HG03460 (cell line): ENCODE measurements at regions not wholly inside any gene's neighbourhood (a gene's known extent, or its start where the extent isn't known, plus 50 kb on each side); places are given as distances from the start of the nearest gene placed in this dataset.

Experiments
- ATAC-seq: cut with Tn5 transposase; IDR thresholded peaks from one replicate; pipeline ENCODE4 v1.9.1; 2021; ENCODE audit not compliant: unreplicated experiment

DNA sequence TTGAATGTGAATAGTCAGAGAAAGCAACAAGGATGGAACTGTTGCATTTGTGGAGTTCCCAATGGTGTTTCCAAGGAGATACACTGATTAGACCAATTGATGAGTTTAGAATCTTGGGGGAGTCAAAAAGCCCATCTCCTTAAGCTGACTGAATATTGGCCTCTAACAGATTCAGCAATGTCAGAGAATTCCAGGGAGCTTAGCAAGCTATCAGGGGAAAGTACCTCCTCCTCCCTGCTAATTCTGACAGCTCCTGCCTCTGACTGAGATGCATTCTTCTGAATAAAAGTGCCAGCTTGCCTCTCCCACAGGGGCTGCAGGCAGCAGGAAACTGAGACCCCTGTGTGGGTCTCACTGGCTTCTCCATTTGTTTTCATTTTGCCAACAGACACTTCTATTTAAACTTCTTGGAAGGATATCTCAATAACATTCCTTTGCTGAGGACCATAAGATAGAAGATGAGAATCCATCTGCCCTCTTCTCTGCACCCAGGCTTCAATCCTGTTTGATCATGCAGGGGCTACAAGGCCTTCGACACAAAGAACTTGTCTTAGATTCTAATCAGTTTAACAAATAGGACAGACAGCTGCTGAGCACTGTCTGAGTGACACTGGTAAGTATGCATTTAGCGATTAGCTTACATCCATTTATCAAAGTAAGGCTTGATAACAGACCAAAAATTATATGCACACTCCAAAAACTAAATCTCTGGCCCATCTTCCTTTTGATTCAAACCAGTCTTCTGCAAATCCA, 1080.8 kb downstream of the TUSC7 start:
- no peak for ATAC-seq

DNA sequence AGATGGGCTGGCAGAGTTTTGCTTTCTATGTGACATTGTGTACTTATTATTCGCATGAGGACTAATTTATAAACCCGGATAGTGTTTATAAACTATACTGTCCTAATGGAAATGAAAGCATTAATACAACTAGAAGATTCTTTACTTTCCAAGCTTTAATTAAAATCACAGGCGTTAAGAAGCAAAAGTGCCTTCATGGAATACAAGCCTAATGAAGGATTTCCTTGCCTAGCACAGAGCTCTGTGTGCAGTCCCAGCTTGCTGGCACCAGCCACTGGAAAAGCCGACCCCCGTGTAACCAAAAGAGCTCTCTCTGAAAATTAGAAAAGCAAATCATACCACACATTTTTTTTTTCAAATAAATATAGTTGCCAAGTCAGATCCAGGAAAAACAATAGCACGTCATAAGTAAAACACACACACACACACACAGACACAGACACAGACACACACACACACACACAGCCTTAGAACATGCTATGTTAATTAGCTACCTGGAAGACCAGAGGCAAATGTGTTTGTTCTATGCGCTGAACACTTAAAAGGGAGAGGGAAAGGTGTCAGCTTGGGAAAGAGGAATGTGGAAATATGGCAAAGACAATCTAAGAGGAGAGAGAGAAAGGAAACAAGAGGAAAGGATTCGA, 1084.2 kb downstream of the TUSC7 start:
- no peak for ATAC-seq

DNA sequence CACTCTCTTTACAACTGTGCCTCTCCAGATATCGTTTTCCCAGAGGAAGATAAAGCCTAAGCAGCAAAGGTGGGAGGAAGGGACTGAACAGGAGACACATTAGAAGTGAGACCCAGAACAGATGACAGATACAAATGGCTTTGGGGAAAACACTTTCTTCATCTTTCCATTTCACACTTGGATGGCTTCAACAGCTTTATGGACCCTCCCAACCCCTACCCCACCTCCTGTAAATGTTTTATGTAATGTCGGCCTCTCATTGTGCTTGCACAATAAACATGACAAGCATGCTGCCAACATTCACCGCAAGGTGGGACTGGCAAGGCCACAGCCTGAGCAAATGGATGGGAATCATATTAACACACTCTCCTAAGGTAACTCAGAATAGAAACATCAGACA, 1088.6 kb downstream of the TUSC7 start:
- ATAC-seq = no peak

DNA sequence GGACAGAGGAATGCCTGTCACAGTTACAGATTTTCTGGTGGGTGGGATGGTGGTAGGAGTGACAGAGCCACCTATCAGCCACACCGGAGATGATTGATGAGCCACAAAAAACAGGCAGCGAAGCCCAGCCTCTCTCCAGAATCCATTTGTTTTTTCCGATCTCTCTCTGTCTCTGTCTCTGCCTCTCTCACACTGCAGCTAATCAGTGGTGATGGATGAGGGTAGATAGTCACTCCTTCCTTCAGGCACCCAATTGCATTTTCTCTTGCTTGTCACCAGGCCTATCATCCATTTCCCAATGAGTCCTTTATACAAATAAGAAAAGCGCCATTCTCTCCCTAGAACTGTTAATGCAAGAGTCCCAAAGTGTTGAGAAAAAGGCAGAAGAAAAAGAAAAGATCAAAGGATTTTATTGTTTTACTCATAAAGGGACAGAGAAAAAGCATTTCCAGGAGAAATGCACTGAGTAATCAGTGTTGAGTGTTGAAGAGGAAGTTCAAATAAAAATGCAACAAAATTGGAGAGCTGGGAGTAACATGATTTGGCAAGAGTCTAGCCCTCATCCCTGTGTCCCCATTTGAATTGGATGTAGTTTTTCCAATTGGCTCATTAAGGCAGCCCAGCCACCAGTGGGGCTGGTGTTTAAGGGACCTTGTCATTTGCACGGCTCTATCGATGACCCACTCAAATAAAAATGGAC, 1089.3 kb downstream of the TUSC7 start:
- ATAC-seq = no peak

DNA sequence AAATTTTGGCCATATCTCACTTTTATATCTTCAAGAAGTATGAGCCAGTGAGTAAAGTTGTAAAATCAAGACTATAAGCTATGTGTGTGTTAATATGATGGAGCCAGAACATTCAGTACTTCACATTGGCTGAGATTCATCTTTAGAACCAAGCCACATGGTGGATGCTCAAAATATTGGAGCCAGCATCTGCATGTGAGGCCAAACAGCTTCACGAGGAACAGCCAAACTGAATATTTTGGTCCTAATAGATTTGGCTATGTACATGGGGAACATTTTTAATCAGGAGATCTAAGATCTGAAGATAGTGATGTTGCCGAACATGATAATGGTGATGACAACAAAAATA, 1089.8 kb downstream of the TUSC7 start:
- ATAC-seq = no peak

DNA sequence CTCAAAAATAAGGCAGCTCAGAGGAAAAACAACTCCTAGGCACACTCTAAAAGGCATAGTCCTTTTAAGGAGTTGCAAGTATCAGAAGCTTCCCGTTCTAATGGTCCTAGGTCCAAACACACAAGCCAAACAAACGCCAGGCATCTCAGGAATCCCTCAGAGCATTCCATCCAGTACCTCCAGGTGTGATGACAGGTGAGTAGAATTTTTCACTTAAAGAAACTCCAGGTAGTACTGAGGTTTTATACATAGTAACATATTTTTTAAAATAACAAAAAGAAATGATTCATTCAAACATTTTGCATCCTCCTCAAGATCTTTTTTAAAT, 1092.3 kb downstream of the TUSC7 start:
- no peak for ATAC-seq

DNA sequence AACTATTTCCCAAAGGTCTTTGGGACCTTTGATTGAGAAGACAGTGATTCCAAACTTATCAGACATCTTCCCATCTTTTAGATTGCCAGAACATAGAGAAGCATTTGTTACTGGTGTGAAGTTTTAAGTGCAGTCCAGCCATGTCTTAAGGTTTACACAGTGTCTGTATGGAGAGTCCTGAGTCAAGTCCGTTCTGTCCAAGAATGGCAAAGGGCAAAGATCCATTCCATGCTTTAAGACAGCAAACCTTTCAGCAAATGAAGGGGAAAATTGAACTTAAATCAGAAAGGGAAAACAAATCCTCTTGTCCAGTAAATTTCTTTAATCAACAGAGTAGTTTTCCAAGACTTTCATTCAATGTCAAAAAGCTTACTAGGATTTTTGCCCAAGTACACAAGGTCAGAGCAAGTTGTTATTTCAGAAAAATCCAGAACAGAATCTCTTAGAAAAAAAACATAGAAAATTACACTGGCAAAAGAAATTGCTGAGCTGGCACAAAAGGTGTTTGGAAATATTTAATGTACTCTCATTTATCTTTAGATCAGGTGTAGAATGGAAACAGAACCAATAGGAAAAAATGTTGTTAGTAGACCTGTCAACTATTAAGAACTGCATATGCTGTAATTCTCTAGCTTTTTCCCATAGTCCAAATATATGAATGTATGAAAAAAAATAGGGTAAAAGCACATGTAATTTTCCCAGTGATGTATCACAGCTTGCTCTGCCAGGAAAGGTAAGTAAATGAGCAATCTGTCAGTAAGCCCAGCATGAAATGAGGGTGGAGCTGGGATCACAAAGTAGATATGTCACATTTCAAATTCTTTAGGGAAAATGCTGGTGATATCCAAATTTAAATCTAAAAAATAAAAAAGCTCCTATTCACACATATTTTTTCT, 1099.9 kb downstream of the TUSC7 start:
- no peak for ATAC-seq

DNA sequence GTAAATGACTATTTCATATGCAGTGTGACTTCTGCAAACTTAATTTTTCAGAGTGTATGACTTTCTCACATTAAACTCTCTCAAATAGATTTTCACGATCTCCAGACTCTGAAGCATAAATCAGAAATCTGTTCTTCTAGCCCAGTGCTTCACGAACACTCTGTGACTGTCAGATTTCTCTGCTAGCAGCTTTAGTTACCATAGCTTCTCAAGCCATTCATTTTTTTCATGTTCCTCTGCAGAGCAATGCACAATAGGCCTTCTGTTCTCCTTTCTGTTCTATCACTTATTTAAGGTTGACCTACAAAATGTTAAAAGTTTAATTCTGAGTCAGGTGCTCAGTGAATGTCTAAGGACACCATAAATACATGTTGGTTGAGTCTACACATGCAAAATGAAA, 1102.2 kb downstream of the TUSC7 start:
- ATAC-seq = no peak

DNA sequence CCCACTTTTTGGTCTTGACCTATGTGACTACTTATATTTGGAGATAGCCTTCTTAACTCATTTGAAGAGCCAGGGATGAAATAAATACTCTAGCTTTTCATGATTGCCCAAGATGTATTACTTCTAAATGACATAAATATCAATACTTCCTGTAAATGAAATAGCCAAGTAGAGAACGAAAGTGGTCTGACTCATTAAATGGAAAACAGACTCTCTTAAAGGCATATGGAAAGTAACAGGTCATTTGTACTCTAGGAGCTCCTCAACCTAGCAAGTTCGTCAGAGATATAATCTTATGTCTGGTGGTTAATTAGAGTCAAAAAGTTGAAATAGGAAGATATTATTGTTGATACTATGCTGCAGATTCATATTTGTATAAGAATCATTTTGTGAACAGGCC, 1105.4 kb downstream of the TUSC7 start:
- no peak for ATAC-seq

DNA sequence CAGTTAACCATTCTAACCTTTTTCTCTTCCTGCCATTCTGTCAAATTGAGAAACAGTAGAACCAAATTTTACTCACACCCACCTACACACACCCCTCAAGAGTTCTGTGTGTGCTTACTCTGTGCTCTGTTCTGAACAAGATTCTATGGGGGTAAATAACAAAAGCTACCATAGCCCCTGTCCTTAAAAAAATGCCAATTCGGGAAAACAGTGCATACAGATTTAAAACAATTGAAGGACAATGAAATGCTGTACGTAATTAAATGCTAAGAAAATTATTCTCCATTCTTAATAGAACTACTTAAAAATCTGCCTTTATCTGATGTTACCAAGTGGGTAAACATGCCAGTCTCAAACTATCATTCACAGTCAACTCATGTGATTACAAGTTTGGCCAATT, 1107.5 kb downstream of the TUSC7 start:
- no peak for ATAC-seq

DNA sequence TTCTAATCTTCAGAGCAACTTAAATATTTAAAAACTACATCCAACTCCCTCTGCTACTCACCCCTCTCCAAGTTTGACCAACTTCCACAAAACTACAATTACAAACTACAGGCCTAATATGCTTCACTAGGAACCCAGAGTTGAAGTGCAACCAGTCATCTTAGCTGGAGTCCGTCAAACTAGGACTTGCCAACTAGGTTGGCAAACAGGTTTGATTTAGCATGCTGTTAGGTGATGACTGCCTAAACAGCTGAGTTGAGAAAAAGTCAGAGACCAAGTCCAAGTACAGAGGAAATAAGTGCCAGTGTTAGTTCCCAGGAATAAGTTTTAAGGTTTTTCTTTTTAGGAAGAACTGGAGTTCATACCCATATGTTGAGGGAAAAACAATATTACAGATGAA, 1109.0 kb downstream of the TUSC7 start:
- no peak for ATAC-seq

DNA sequence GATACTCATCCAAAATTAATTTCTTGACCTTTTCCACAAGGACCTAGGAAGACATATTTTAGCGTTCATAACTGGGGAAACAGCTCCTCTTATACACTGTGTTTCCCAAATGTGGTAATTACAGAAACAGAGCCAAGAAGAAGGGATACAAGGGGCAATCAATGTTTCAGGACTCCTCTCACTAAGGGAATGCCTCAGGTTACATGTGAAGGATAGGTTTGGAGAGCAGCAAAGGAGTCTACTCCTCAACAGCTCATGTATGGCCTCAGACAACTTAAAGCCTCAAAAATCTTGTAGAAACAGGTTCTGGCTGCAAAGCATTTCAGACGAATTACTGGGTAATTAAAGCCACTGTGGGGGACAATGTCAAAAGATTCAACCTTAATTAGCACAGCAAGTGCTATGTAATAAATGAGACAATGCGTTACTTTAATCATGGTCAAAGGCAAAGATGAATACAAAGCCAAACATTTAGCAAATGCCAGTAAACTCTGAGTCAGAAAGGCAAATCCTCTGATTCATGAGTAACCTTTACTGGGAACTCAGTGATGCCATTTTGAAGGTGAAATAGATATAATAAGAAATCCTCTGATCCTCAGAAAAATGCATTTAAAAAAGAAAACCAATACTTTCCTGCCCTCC, 1111.2 kb downstream of the TUSC7 start:
- ATAC-seq = no peak

DNA sequence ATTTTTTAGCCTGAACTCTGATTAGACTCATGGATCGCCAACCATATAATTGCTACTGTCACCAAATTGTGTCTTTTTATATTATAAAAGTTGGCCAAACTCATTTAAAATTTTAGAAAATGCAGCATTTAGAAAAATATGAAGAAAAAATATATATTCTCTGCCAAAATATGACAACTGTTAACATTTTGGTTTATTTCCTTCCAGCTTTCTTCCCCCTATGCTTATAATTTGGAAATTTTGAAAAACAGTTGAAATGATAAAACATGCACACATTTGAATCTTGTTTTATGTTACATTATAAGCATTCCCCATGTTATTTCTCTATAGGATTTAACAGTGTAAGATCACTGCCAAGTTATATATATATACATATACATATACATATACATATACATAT, 1112.8 kb downstream of the TUSC7 start:
- ATAC-seq = no peak

DNA sequence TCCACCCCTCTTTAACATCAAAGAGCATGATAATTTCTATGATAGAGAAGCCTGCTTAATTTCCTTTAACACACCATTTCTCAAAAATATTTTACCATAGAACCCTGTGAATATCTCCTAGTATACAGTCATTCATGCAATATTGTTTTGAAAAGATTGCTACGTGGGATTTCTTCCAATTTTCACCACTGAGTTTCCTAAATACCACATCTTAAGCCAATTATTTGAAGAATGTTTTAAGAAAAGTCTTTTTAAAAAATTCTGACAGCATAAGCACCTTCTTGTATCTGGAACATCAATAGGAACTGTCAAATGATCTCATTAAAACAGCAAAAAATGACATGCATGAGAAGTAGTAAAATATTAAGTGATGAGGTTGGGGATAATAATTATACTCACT, 1126.7 kb downstream of the TUSC7 start:
- no peak for ATAC-seq

DNA sequence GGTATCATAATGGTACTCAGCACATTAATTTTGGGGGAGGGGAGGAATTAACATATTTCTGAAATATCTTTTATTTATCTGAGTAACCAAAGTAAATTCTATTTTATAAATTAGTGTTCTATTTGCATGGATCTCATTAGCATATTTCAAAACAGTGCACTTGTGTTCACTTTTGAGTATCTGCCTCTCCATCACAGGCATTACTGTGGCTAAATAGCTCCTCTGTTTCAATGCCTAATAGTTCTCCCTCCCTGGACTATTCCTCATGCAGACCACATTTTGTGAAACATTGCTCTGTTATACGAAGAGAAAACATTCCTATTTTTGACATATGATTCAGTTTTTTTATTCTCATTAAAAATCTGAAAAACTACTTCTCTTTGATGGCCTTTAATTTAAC, 1127.8 kb downstream of the TUSC7 start:
- ATAC-seq = no peak

DNA sequence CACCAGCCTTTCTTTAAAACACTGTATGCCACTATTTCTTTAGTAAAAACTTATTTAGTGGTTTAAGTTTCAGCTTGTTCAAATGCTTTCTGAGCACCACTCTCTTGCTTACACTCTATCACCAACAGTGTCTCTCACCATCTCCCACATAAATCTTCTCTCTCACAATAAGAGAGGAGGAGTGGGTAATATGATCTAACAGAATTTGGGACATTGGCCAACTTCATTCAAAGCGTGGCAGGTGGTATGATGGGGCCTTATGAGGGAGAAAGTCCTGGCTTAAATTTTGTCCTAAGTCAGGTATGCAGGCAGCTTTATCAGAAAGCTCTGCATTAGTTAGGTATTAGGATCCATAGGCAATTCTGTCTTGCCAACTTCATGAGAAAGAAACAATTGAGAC, 1132.5 kb downstream of the TUSC7 start:
- no peak for ATAC-seq

DNA sequence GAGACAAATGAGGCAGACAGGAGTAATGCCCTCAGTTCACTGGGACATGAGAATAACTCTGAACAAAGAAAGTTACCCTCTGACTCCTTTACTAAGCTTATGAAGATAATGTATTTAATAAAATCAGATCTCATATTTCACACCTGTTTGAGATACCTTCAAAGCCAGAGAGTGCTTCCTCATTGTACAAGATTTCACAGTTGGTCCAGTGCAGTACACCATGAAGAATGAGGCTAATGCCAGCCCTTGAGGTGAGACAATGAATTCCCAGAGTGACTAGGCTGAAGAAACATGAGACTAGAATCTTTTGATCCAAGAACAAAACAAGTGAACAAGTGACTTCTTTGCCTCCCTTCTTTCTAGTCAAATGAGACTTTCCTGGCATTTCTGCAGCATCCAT, 1133.8 kb downstream of the TUSC7 start:
- no peak for ATAC-seq

DNA sequence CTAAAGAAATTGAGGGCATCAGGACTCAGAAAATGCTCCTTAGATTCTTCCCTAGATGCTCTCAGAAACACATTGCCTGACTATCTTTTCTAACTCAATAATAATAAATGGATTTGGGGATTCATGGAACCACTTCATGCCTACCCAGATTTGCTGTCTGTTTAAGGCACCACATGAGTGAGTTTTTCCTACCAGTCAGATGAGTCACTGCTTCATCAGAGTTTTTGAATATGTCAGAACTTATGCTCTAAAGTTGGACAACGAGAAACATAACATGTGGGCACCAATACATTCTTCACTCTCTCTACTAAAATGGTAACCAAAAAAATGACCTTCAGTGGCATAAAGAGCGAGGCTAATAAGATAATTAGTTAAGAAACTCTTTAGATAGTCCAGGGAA, 1135.1 kb downstream of the TUSC7 start:
- ATAC-seq = no peak

DNA sequence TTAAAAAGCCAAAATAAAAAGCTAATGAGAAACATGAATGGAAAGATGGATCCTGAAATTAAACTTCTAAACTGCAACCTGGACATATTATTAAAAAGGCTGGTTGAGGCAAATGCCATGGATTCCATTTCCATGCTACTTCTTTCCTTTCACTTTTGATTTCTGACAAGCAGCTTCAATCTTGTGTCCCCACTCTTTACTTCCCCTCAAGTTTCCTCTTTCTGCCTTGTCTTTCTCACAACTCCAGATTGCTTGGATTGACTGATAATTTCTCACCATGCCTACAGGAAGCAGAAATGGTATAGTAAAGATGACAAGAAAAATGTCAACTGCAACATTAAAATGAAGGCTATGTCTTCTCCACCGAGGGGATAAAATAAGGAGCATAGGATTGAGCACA, 1136.7 kb downstream of the TUSC7 start:
- no peak for ATAC-seq

DNA sequence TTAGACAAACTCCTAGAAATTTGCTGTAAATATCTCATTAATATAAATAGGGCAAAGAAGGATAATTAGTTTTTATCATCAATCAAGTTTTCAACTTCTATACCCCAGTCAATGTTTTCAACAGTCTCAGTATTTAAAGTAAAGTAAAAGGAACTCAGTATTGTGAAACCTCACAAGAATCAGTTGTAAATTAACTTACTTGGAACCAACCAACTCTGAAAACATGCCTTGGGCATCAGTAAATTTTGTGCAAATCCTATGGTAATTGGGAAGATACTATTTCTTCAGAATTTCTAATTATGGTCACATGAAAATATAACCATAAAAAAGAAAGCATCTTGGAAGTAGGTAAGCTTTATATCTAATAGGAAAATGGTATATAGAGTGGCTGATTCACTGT, 1139.0 kb downstream of the TUSC7 start:
- no peak for ATAC-seq
